NOMO-1 (cell line): ENCODE measurements at regions not wholly inside any gene's neighbourhood (a gene's known extent, or its start where the extent isn't known, plus 50 kb on each side); places are given as distances from the start of the nearest gene placed in this dataset.
A peak's percentile ranks its signal among the peaks of the same experiment; 100 is the strongest.

Experiments used
- DNase-seq, 2 experiments: peaks; one replicate each; lab custom pipeline; 2025; ENCODE audit not compliant: unreplicated experiment in 2 of 2; lab: John Stamatoyannopoulos, UW

DNA sequence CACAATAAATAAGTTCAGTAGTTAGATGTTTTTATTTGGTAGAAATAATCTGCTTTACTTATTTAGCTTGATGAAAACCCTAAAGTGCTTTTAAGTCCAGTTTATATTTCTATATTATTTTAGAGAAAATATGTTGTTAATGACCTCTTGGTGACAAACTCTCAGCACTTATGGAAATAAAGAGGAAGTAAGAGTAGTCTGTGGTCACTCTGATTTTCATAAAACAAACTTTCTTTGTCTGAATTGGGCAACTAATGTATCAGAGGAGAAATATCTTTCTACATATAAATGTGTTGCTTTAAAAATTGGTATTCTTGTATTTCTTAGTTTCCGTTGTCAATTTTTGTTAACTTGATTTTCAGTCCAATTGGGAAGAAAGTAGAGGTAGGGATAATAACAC is 878.9 kb upstream of the SEL1L start:
- peak; percentile 0 to 81 for DNase-seq

DNA sequence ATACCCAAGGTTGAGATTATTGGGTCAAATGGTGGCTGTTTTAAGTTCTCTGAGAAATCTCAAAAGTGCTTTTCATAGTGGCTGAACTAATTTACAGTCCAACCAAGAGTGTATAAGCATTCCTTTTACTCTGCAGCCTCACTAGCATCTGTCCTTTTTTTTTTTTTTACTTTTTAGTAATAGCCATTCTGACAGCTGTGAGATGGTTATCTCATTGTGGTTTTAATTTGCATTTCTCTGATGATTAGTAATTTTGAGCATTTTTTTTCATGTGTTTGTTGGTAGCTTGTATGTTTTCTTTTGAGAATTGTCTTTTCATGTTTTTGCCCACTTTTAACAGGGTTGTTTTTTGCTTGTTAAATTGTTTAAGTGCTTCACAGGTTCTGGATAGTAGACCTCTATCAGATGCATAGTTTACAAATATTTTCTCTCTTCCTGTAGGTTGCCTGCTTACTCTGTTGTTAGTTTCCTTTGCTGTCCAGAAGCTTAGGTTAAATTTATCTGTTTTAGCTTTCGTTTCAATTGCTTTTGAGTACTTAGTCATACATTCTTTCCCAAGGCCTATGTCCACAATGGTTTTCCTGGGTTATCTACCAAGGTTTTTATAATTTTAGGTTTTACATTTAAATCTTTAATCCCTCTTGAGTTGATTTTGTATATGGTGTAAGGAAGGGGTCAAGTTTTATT is 881.3 kb upstream of the SEL1L start:
- DNase-seq, result no peak

DNA sequence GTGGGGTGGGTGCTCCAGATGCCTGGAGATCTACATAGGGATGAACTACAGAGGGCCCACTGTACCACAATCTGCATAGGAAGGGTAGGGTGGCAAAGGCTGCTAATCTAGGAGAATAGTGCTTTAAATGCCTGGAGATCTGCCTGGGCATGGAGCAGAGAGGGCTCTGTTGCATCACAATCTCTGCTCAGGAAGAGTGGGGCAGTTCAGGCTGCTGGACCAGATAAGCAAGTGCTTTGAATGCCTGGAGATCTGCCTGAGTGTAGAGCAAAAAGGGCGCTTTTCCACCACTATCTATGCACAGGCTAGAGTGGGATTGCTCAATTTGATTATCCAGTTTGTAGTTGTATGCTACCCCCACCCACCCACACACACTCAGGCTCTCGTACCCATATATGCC is 886.3 kb upstream of the SEL1L start:
- DNase-seq, result no peak

DNA sequence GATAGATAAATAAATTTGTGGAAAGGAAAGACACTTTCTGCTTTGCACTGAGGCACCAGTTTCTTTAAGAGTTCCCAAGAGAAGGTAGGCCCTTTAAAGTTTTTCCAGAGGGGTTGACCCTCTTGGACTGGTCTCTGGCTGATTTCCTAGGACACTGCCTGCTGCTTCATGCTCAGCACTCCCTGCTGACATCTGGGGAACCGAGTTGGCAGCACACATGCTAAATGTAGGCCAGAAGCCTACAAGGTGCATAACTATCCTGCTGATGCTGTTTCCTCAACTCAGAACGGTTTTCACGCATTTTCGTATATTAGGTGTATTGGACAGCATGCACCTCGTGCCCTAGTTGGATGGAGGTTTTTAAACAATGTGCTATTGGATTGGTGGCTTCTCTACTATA is 887.2 kb upstream of the SEL1L start:
- no peak for DNase-seq

DNA sequence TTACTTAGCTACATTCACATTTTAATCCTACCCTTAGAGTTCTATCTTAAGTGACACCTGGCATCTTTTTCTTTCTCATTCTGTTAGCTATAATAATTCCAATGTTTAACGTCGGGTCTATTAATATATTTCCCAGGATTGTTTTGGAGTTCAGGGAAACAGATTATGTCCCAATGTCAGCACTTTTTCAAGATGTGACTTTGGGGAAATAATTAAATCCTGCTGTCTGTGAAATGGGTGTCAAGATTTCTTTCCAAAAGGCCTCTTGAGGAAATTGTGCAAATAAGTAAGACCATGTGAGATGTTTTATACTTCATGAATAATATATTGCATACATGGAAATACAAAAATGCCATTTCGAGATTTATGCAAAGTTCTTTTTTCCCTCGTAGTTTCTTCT is 887.6 kb upstream of the SEL1L start:
- no peak for DNase-seq

DNA sequence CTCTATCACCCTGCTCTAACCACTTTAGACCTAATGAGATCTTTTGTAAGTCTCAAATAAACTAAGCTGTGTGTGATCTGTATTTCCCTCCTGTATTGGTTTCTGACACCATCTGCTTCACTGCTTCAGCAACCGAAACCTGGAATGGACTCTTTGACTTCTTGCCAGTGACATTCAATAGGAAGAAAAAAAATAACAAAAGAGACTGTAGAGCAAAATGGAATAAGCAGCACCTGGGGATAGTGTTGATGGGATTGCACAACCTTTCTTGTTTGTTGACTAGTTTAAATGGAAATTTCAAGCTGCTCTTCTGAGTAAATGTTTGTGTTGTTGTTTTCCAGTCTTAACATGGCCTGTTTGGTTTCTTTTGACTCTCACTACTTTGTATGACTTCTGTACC is 888.6 kb upstream of the SEL1L start:
- no peak for DNase-seq

DNA sequence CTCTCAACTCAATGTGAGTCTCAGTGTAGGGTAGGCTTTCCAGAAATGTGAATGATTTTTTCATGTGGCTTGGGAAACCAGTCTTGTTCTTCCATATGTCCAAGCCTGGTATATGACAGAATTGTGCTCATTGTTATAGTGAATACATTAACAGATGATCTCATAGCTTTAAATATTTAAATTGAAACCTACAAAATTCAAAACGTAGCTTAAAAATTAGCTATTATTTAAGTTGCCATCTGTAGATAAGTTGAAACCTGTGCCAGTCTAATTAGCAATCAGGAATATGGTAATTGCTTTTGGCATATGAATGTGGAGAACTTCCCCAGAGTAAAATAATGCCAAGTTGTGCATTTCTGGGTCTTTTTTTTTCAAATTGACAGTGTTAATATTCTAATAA is 891.6 kb upstream of the SEL1L start:
- no peak for DNase-seq

DNA sequence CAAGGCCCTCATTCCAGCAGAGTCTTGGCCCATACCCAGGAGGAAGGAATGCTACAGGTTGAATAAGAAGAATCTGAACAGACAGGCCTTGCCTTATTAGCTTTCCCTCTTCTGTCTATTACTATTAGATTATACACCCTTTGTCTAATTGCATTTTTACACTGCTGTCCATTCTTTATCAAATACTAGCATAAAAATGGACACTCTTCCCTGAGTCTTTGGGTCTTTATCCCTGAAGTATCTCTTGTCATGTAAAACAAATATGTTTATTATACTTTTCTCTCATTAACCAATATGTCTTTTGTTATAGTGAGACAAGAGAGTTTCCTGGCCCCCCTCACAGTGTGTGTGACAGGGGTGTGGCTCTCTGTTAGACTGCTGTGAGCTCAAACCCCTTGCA is 897.4 kb upstream of the SEL1L start:
- DNase-seq, result no peak

DNA sequence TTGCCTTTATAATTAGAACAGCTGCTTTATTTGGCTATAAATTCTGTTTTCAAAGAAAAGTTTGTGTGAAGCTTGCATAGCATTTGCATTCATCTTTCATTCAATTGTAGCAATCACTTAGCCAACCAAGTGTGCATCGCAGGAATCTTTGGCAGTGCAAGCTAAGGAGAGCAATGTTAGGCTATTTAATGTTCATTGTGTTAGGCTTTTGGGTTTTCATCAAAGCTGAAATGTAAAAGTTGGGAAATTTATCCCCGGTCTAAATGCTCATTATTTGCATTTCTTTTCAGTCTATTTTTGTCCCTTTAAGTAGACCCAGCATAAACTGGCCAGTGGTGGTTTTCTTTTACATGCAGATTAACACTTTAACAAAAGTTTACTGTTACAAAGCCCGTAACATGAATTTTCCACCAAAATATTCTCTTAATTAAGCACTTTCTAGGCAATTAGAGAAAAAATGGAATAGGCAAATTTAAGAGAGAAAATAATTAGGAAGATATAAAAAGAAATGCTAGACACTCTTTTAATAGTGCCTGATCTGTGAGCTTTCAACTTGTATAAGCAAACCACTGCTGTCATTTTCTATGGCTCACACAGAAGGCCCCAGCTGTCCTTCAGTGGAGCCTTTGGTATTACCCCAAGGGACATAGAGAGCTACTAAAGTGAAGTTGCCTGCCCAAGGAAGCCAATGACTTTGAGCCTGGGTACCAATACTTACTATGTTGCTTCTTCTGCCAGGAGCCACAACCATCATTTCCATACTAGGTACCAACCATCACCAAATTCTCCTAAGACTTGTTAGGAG is 898.9 kb upstream of the SEL1L start:
- DNase-seq, result no peak

DNA sequence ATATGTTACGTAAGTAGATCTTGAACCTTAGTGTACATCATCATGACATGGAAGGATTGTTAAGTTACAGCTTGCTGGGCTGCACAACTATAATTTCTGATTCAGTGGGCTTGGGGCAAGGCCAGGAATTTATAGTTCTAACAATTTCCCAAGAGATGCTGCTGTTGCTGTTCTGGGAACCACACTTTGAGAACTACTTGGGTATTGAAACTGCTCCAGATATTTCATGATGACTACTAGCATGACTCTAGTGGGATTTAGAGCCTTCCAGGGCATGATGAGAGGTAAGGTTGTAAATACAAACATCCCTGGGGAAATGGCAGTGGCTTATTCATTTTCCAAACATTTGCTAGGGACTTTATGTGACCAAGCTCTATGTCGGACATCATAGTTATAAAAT is 904.8 kb upstream of the SEL1L start:
- no peak for DNase-seq

DNA sequence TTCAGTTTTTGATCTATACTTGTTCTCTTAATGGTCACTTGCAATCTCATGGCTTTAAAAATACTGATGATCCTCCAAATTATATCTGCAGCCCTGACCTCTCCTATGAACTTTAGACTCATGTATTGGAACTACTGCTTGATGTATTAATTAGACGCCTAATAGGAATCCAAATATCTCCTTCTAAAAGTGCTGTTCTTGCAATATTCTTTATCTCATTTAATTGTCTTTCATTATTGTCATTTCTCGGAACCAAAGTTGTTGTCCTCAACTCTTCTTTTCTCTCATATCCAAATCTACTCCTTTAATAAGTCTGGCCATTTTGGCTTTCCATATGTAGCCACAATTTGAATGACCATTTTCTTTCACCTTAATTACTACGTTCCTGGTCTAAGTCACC is 907.6 kb upstream of the SEL1L start:
- DNase-seq, result no peak

DNA sequence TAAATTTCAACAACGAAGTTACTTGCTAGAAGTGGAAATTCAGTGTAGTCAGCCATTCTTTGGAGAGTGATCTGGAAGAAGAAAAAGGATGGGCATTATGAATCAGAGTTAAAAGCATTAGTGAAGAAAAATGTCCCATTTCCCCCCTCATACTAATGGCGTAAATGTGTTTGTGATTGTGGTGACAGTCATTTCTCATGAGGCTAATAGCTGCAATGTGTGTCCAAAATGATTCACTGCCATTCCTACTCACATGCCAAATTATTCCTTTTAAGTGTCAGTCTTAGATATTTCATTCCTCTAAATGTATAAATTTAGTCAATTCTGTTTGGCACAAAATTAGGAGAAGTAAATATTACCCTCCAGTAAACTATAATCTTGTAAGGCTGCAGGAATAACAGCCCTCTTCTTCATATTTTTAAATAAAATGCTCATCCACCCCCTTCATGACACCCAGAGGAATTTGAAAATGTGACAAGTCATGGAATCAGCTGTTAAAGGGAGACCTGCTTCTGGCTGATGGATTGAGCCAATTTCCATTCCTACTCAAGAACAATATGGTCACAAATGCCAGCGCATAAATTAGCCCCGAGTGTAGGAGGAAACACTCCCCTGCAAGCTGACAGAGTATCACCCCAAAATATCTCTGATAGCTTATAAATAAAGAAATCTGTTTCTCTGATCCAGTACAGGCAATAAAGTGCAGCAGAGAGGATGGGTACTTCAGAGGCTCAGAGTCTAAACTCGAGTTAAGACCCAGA is 912.3 kb upstream of the SEL1L start:
- no peak for DNase-seq

DNA sequence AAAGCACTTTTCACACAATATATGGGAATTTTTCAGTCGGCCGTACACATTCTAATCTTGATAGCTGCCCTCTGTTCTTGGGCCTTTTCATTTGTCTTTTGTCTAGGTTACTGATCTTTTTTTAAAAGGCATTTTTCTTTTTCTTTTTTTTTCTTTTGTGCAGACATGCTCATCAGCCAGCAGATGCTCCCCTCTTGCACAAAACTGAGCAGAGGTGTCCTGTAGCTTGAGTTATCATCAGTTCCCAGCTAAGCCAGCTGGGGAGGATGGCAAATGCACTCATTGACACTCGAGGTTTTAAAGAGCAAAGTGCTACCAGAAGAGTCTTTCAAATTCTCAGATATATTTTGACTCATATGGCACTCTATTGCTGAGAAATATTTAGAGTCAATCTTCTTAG is 913.9 kb upstream of the SEL1L start:
- DNase-seq, result no peak

DNA sequence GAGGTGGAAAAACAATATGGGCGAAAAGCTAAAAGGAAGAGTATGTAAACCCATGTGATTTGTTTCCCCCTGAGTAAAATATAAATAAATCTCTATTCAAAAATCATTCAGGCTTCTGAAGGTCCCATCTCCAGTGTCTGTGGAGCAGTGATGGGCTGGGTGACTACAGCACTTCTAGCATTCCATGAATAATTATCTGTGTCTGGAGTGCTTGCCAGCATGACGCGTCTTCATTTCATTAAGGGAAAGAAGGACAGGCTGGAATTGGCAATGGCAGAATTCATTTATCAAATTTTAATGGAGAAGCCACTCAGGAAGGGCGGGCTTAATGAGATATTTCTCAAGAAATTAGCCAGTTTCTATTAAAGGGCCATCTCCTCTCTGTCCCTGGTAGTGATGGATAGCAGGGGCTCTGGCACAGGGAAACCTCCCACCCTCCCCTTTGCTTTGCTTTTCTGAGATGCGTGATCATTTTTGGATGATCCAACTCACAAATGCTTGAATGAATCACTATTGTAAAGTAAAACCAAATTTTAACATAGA is 916.3 kb upstream of the SEL1L start:
- no peak for DNase-seq

DNA sequence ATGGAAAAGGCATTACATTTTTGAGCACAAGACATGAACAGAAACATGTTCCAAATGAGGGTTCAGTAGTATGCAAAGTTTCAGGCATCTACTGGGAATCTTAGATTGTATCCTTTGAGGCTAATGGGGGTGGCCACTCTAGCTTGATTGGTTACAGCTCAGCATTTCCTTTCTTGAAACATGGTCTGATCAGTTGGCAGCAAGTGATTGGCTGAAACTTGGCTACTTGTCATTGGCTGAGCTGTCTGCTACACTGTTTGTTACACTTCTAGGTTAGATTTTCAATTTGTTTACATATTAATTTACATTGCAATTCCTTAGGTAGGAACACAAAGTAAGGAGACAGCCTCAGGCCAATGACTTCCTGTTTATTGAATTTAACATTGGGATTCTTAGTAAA is 918.0 kb upstream of the SEL1L start:
- no peak for DNase-seq

DNA sequence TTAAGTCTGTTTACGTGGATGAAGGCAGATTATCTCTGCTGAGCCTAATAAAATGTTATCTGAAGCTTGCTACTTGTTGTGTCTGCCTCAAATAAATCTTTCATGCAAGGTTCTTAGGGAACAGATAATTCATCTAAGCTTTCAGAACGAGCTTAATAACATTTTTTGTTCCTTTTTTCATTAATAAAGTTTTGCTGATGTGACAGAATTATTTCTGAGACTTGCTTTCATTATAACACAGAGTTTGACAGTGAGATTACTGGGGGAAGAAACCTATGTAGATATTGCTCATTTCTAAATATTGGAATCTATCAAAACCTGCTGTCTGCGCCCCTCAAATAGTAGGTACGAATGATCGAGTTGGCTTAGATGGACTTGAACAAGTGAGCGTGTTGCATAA is 948.7 kb upstream of the SEL1L start:
- DNase-seq, result no peak

DNA sequence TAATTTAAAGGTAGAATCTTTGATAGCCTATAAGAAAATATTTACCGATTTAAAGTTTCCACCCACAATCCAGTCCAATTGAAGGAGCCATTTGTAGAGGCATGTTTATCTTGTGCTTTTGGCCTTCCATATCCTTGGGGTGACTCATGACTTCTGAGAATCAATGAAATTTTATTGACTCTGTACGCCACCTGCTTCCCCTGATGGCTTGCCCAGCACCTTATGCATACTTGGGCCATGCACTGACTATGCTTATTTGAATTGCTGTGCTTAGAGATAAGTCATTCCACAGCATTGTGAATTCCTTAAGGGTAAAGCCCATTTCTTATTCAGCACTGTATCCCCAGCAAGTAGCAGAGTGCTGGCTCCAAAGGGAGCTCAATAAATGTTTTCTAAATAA is 954.8 kb upstream of the SEL1L start:
- no peak for DNase-seq

DNA sequence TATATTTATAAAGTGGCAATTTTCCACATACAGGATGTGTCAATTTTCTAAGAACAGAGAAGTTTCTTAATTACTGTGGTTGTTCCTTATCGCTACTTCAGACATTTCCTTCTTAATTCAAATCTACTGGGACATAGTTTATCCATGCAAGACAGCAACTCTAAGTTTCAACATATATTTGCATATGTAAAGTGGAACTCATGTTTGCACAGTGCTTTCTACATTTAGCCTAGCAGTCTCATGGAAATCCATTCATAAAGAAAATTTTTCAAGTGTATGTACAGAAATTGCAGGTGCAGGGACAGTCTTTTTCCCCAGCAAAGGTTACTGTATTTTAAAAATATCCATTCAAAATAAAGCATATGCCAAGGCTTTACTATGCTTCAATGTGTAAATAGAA is 956.7 kb upstream of the SEL1L start:
- DNase-seq, result no peak

DNA sequence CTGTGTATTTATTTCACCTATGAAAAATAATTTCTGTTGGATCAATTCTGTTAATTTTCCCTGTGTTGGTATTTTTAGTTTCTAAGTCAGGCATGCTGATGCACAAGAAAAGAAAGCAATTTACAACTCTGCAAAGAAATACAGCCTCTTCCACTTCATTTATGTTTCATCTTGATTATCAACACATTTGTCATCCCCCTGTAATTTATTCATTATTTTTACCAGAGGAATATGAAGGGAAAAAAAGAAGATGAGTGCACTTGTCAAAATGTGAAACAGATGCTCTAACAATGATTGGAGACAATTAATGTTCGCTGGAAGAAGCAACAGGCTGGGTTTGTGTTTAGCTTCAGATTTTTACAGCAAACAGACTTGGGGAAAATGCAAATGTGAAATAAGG is 958.5 kb upstream of the SEL1L start:
- no peak for DNase-seq

DNA sequence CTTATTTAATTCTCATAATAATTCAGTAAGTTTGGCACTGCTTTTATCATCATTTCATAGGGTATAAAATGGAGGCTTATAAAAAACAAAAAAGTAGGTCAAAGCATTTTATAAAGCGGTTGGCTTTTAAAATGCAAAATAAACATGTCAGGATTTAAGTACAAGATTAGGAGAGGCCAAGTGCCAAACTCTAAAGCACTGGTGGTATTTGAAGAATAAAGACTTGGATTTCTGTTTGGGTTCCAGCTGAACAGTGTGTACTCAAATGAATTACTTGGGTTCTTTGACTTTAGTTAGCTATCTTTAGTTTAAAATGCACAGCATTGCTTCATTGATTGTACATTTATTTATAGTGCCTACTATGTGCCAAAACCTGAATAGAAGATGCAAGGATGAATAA is 966.6 kb upstream of the SEL1L start:
- DNase-seq, result no peak

DNA sequence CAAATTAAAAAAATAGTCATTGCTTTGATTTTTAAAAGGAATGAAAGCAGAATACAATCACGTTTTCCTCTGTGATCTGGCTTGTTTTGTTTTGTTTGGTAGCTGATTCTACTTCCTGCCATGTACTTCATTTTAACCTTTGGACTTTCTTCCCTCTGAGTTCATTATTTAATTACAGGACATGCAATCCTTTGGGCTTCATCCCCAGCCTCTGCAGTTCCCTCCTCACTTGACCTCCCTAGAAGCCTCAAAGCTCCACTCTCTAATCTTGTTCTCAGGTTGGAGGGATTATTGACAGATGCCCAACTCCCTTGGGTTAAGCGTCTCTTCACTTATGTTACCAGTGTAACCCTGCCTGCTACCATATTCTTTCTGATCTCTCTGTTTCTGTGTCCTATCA is 967.9 kb upstream of the SEL1L start:
- DNase-seq, result no peak

DNA sequence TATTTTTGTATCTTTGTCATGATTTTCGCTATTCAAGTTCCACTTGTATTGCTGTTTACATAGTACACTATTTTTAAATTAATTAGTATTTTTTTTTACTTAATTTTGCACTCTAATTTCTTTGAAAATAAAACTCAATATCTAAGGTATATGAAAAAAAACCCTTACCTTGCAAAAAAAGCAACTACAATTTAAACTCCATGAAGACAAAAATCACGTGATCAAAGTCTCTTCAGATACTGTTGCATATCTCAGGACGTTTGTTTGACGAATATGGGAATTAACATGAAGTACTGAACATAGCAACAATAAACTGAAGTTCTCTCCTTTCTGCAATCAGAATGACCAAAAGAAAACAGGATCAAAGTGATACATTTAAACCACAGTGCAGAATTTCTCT is 968.4 kb upstream of the SEL1L start:
- DNase-seq, result no peak
